ENCODE measurements at regions not wholly inside any gene's neighbourhood (a gene's known extent, or its start where the extent isn't known, plus 50 kb on each side); places are given as distances from the start of the nearest gene placed in this dataset.
A peak's percentile ranks its signal among the peaks of the same experiment; 100 is the strongest.

GRCh38 chrX:109863811-109864210 lies 130.8 kb upstream of the ACSL4 start:
- no peak for DNase-seq
- TF ChIP-seq CTCF (IDR thresholded peaks at IDR 0.05) = no peak
- TF ChIP-seq POLR2A (IDR thresholded peaks at IDR 0.05) = no peak
- intact Hi-C loops (cut with DNase I) = no loop called here
- Histone ChIP-seq H3K4me1 (no peaks in the 10 kb centered on the region), H3K27me3 (peaks cover 0 to 7% (median 0%) of the 10 kb centered on the region in 9 donors), H3K4me3 (no peak overlapping the region), H3K36me3 (no peaks in the 10 kb centered on the region), H3K27ac (no peak overlapping the region), H3K9me3 (no peaks in the 10 kb centered on the region)
- no peak for ATAC-seq

GRCh38 chrX:109871121-109871888 lies 131.6 kb upstream of the TMEM164 start:
- H3K36me3 ChIP-seq = no peaks in the 10 kb centered on the region
- no peak overlapping the region for H3K27ac ChIP-seq
- H3K4me3 ChIP-seq = no peak overlapping the region
- no peaks in the 10 kb centered on the region for H3K9me3 ChIP-seq
- no peaks in the 10 kb centered on the region for H3K27me3 ChIP-seq
- ATAC-seq = no peak
- 63 to 91% (median 78%) methylated on average over 4 of the region's 4 CpGs for WGBS, 4 donors
- intact Hi-C loops (cut with DNase I) = no loop called here
- TF ChIP-seq CTCF (IDR thresholded peaks at IDR 0.05) = no peak
- no peak for TF ChIP-seq POLR2A (IDR thresholded peaks at IDR 0.05)
- no peaks in the 10 kb centered on the region for H3K4me1 ChIP-seq
- DNase-seq = no peak

- ATAC-seq = peak in 1 of 4 donors; percentile 54
- intact Hi-C loops (cut with DNase I) = no loop called here
Observed at GRCh38 chrX:109872021-109872732, 130.7 kb upstream of the TMEM164 start.

More at GRCh38 chrX:109872021-109872732, 130.7 kb upstream of the TMEM164 start:
- no peaks in the 10 kb centered on the region for H3K9me3 ChIP-seq
- no peak for DNase-seq
- no peak for TF ChIP-seq POLR2A (IDR thresholded peaks at IDR 0.05)
- TF ChIP-seq CTCF (IDR thresholded peaks at IDR 0.05) = no peak
- no peak overlapping the region for H3K4me3 ChIP-seq
- no peak overlapping the region for H3K27ac ChIP-seq
- no peaks in the 10 kb centered on the region for H3K4me1 ChIP-seq
- no peaks in the 10 kb centered on the region for H3K27me3 ChIP-seq
- 59 to 65% (median 64%) methylated on average over 4 of the region's 4 CpGs for WGBS, 4 donors
- no peaks in the 10 kb centered on the region for H3K36me3 ChIP-seq
